NCI-H128 (cell line): ENCODE measurements at regions not wholly inside any gene's neighbourhood (a gene's known extent, or its start where the extent isn't known, plus 50 kb on each side); places are given as distances from the start of the nearest gene placed in this dataset.

Experiments
- DNase-seq: peaks from one replicate; lab custom pipeline; 2025; ENCODE audit not compliant: unreplicated experiment; lab: John Stamatoyannopoulos, UW

DNA sequence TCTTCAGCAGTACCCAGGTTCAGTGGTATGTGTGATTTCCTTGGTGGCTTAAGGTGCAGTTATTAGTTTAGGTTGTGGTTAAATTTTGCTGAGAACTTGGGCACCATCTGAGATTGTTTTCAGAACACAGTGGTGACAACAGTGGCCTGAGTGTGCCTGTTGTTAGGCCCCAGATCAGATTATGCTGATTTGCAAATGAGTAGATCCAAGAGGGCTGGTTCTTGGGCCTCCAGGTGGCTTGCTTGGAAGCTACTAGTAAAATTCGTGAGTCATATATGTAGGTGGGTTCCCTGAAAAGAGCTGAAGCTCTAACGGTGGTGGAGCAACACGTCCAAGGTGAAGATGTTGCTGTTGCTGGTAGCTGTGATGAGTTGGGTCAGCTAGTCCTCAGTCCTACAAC, 2619.6 kb downstream of the PCDH7 start:
- no peak for DNase-seq

DNA sequence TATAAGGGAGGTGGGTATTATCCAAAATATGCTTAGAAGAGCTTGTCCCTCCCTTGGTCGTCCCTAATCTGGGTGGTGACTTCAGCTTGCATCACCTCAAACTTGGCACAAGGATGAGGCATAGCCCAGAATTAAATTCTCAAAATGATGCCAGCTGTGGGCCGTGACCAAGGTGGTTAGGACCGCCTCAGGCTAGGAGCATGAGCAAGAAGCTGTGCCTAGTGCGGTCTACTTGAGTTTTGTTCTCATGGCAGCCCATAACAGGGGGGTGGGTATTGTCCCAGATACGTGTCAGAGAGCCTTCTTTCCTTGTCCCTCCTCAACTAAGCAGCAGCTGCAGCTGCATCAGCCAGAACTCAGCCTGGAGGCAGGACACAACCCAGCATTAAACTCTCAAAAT, 2620.0 kb downstream of the PCDH7 start:
- no peak for DNase-seq

DNA sequence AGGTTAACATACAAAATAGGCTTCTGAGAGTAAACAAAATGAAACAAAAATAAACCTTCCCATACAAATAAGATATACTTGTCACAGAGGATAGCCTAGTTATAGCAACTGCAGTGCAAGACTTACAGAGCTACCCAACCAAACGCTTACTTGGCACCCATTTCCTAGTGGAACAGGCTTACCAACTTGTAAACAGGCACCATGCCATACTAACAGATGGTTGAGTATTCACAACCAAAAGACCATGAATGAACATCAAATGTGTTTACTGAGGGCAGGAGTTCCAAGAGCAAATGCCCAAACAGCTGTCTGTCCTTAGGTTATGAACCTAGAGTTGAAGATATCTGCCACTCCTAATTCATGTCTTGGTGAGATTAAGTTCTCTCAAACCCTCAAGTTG, 2629.2 kb downstream of the PCDH7 start:
- DNase-seq, result no peak

DNA sequence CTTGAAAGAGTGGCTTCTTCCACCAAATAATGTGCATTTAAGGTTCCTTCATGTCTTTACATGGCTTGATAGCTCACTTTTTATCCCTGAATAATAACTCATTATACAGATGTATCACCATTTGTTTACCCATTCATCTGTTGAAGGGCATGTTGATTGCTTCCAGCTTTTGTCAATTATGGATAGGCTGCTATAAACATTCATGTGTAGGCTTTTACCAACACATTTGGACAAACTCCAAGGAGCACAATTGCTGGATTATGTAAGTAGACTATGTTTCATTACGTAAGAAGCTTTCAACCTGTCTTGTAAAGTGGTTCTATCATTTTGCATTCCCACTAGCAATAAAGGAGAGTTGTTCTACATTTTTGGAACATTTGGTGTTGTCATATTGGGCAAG, 2637.0 kb downstream of the PCDH7 start:
- peak; percentile 37 for DNase-seq

DNA sequence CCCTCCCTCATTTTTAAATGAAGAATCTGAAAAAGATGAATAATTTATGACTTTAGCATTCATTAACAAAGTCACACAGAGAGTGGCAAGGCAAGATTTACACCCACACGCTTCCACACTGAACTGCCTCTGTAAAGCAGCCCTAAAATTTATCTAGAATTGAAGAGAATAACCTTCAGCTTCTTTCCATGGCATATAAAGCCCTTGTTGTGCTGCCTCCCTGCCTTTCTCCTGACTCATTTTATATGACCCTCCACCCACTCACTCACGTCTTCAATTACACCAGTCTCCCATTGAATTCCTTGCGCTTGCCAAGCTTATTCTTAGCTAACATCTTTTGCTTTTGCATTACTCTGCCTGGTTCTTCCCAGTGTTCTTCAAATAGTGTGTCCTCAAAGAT, 2649.3 kb downstream of the PCDH7 start:
- DNase-seq, result no peak

DNA sequence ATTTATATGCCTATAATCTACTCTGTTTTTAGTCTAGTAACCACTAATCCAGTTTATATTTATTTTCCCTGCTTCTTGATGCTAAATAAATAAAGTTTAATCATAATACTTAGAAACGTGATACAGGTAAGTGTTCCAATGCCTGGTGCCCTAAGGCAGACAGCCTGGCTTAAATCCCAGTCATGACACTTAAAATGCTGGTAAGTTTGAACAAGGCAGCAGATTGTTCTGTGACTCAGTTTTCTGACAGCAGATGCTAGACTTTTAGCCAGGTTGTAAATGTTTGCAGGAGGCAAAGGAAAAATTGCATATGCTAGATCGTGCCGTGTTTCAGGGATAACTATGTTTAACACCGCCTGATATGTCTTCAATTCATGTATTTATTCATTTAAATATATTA, 2661.6 kb downstream of the PCDH7 start:
- no peak for DNase-seq

DNA sequence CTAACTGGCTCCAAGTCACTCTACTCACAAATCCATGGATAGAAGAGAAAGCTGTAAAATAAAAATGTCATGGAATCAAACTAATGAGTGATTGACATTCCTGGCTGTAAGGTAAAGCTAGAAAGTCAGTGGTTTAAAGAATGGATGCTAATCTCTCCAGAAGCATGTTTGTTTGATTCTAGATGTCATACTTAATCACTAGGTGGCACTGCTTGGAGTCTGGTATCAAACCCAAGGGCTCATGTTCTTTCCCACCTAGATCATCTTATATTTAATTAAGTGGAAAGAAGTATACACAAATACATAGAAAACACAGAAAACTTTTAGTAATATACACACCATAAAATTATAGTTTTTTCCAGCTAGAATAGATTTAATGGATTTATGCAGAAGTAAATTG, 2666.6 kb downstream of the PCDH7 start:
- no peak for DNase-seq

DNA sequence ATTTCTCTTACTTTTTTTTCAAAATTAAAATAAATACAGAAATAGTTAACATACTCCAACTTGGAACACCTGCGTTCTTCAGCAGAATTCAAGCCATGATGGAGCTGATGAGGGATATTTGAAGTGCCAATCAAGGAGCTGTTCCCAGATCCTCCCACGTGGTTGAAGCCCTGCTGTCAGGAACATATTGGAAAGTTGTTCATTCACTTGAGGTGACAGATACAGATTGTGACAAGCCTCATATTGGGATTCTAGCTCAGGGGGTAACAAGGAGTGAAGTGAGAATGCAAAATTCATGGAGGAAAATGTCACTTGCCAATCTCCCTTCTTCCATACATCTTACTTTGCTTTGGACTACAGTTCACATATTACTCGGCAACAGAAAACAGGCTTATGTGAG, 2670.8 kb downstream of the PCDH7 start:
- DNase-seq, result no peak

DNA sequence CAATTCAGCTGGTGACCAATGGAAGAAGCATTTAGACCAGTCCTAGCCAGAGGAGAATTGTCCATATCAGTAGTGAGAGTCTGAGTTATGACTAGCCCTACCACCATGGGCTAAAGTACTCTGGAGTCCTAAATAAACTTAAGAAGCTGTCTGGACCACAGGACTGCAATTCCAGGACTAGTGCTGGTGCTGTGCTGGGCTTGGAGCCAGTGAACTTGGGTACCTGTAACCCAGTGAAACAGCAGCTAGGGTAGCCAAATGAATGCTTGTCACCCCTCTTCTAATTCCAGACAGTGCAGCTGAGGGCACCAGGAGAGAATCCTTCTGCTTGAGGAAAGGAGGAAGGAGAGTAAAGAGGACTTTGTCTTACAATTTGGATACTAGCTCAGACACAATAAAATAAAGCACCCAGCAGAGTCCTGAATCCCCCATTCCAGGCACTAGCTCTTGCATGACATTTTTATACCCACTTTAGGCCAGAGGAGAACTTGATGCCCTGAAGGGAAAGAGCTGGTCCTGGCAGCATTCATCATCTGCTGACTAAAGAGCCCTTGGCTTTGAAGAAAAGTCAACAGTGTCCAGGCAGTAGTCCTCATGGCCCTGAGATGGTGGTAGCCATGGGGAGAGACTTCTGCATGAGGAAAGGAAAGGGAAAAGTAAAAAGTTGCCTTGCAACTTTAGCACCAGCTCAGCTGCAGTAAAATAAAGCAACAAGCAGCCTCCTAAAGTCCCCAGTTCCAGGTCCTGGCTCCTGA, 2675.7 kb downstream of the PCDH7 start:
- no peak for DNase-seq

DNA sequence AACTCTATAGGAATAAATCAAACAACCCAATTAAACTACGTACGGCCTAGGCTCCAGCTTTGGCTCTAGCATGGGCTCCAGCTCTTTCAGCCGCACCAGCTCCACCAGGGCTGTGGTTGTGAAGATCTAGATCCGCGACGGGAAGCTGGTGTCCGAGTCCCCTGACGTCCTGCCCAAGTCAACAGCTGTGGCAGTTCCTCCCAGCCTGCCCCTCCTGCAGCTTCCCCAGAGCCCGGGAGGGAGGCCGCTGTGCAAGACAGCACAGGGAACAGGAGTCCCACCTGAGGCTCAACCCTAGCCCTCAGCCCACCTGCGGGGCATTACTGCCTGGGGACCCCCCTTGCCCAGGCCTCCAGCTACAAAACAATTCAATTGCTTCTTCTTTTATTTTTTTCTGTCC, 2680.3 kb downstream of the PCDH7 start:
- DNase-seq, result no peak

DNA sequence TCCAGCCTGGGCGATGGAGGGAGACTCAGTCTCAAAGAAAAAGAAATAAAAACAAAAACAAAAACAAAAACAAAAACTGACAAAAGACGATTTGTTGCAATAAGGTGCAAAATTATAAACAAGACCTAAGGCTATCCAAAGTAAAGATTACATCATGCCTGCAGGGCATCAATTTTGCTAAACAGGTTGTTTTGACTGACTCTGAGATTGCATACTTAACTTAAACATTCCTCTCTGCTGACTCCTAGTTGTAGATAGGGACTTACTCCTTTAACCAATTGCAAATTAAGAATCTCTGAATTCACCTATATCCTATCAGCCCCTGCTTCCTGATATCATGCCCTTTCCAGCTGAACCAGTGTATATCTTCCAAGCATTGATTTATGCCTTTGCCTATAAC, 2687.3 kb downstream of the PCDH7 start:
- no peak for DNase-seq

DNA sequence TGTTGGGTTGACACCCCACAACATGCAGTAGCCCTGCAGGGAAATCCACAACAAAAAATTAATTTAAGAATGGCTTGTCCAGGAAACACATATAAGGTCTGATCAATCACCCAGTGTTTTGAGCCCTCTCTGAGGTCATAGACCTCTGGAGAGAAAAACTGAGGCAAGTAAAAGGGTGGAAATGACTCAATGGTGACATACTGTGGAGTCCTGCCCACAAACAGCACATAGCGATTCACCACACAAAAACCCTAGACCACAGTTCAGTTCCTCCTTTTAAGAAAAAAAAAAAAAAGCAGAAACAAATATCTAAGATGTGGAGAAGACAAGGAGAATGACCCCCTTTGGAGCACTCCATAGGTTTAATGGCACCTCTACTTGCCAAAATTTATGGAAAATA, 2691.0 kb downstream of the PCDH7 start:
- DNase-seq, result no peak

DNA sequence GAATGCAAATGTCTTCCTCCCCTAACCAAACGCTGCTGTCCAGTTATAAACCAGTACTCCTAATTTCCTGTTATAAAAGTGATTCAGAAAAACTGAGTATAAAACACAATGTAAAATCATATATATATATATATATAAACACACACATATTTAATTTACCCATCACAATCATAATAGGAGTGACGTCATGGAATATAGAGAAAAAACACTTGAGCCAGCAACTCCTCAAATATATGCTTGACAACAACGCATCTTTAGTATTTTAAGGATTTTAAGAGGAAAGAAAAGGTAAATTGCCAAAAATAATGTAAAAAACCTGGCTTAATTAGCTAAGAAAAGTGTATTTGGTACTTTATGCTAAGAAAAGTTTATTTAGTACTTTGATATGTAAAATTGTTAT, 2701.7 kb downstream of the PCDH7 start:
- DNase-seq, result no peak

DNA sequence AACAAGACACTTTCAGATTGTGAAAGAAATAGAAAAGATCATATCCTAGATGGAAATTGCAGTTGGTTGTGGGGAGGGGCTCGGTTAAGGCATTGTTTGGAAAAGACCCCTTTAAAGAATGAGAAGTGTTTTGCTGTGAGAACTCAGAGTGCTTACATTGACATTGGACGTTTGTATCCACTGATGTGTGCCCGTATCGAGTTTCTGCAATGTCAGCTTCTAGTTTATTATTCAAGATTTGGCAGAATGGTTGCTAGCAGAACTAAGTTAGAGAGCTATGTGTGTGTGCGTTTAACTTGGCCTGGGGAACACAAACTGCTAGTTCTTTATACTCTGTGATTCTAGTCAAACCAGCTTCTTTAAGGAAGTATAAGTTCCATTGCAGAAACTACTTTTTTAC, 2702.5 kb downstream of the PCDH7 start:
- no peak for DNase-seq

DNA sequence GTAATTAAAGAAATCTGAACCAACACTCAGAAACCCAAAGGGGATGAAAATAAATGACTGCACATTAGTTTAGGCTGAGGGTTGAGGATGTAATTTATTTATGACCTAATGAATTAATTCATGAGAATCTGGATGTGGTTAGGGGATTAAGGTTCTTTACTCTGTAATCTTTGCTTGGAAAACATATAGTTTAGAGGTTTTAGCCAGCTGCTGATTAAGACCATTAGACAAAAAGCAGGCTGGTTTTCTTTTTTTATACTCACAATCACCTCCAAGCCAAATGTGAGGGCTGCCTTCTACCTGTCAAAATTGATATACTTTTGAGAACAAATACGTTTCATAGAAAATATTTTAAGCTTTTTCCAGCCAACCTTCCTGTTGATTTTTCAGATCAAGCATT, 2705.8 kb downstream of the PCDH7 start:
- no peak for DNase-seq

DNA sequence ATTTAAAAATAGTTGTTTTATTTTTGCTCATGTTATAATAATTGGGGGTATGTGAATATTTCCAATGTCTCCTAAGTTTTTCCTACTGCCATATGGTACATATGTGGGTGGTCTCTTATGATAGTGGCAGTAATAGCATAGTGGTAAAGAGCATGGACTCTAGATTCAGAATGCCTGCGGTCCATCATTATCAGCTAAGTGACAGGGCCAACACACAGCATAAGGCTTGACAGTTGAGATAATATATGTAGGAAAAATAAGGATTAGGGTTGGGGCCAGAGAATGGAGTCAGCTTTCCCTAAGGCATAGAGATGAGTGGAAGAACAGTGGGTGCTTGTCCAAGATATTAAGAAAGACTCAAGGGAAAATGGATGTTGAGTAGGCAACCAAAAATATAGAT, 2707.5 kb downstream of the PCDH7 start:
- DNase-seq, result no peak

DNA sequence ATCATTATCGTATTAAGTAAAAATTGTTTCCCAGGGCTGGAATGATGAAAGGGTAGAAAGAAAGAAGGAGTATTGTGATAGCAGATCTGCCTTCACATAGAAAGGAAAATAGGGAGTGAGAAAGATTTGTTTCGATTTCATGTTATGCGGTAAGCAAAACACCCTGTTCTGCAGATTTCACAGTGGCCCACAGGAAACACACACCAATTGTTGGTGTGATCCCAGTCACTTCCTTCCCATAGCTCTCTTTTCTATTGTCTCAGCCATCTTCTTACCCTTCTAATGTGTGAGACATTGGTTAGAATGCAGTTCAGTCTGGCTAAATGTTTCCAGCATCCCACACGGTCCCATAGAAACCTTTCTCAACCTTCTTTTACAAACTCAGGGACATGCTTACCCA, 2709.8 kb downstream of the PCDH7 start:
- no peak for DNase-seq

DNA sequence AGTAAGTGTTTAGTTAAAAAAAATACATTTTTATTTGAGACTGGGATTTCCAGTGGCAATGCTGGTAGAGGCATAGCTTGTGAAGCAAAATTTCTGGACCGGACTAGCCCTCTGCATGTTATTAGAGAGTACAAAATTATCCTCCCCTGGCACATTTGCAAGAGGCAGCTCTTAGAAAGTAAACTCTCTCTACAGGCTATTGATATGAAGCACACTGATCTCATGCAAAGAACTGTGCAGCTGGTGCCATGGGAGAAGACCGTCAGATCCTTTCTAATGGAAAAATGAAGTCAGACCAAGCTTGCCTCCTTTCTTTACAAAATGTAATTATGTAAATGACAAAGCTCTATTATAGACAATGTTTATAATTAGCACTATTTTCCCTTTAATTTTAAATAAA, 2717.2 kb downstream of the PCDH7 start:
- DNase-seq, result no peak

DNA sequence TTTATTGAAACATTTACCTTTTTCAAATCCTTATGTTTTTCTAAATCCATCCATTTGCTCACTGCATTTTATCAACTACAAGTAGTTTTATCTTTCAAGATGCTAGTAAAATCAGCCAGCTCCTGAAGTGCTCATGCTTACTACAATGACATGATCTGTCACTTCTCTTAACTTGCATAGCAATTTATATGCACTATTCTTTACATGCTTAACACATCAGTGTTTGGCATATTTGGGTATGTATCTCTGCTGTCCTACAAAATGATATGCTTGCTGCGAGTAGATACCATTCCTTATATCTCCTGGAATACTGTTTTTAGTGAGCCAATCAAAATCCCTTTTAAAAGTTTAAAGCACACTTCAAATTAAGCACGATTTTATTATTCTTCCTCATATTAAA, 2726.8 kb downstream of the PCDH7 start:
- no peak for DNase-seq

DNA sequence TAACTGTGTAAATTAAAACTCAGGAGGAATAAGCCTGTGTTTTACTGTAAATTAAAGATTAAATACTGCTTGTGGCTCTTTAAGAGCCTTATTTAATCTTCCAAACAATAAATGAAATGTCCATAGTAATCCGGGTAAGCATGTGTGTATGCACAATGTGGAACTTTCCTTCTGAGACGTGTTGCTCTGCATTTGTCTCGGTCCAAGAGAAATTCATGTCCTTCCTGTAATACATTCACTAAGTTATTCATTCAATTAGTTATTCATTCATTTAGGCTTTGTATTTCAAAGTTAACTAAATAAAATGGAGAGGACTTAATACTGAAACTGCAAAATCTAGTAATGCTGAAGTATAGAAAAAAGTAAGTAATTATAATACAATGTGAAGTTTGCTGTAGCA, 2728.8 kb downstream of the PCDH7 start:
- no peak for DNase-seq

DNA sequence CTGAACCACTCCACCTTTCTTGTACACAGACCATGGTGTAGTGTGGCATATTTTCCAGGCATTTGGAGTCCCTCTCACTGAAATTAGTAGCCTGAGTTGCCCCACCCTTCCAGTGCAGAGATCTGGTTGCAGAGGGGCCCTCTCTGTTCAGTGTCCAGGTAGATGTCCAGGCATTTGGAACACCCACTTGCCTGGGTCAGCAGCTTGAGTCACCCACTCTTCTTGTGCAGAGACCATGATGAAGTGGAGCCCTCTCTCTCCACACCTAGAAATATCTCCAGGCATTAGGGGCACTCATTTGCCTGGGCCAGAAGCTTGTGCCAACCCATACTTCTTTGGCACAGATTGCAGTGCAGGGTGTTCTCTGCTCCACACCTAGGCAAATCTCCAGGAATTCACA, 2733.3 kb downstream of the PCDH7 start:
- no peak for DNase-seq

DNA sequence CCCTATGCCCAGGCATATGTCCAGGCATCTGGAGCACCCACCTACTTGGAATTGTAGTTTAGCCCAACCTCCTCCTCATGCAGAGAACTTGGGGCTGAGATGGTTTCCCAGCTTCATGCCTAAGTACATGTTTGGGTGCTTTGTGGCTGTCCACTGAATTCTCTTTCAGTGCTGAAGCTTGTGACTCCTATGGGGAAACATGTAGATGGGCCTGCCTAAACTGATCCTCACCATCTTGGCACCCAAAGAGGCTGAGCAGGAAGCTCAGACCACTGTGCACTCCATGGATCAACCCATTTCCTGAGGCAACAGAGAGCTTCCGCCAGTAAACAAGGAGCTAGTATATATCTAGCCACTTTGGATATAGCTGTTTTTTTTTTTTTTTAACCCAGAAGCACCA, 2733.7 kb downstream of the PCDH7 start:
- DNase-seq, result no peak

DNA sequence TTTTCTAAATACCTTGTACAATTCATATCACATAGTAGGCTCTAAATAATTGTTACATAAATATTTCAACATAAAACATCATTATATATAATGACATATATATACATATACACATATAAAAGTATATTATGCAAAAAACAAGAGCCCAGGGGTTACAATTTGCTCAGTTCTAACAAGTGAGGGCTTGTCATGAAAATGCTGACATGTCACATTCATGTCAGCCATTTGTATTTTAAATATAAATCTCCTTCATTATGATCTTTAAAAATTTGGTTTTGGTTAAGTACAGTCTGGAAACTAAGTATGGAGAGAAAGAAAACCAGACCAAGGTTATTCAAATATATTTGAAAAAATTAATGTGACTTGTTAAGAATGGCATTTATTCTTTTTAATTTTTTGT, 2745.4 kb downstream of the PCDH7 start:
- no peak for DNase-seq

DNA sequence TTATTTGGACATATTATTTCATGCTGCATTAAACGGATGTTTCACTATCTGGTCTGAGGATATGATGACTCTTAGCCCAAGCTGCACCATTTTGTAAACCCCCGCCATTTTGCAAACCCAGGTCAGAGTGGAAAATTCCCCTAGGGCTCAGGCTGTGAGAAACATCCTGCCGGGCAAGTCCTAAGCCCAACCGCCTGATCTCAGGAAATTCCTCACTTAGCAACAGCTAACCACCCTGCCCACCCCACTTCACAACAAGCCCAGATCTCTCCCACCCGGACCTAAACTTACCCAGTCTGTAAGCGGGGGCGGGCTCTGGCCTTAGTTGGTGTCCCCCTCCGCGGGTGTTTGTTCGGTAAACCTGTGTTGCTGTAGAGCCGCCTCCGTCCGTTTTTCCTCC, 2747.1 kb downstream of the PCDH7 start:
- DNase-seq, result no peak
